C4-2B (cell line): ENCODE measurements at regions not wholly inside any gene's neighbourhood (a gene's known extent, or its start where the extent isn't known, plus 50 kb on each side); places are given as distances from the start of the nearest gene placed in this dataset.

Experiments
- ZFX ChIP-seq: fragments of 450-650 bp; IDR thresholded peaks from 2 replicates; pipeline ENCODE4 v1.6.1; 2017
- TF ChIP-seq, protein P1 (sequence below): fragments of 450-650 bp; conservative IDR thresholded peaks from 2 replicates; pipeline ENCODE4 v1.5.1; 2017; ENCODE audit warnings: mild to moderate bottlenecking

DNA sequence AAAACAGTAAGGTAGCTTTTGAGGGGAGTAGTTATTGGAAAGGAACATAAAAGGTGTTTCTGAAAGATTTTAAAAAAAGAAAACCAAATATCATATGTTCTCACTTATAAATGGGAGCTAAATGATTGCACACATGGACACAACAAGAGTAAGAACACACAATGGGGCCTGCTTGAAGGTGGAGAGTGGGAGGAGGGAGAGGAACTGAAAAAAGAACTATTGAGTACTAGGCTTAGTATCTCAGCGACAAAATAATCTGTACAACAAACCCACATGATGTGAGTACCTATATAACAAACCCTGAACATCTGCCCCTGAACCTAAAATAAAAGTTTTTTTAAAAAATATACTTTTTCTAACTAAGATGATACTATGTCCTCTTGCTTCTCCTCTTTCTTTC lies 138.3 kb downstream of the CGGBP1 start:
- TF ChIP-seq, protein P1, sequence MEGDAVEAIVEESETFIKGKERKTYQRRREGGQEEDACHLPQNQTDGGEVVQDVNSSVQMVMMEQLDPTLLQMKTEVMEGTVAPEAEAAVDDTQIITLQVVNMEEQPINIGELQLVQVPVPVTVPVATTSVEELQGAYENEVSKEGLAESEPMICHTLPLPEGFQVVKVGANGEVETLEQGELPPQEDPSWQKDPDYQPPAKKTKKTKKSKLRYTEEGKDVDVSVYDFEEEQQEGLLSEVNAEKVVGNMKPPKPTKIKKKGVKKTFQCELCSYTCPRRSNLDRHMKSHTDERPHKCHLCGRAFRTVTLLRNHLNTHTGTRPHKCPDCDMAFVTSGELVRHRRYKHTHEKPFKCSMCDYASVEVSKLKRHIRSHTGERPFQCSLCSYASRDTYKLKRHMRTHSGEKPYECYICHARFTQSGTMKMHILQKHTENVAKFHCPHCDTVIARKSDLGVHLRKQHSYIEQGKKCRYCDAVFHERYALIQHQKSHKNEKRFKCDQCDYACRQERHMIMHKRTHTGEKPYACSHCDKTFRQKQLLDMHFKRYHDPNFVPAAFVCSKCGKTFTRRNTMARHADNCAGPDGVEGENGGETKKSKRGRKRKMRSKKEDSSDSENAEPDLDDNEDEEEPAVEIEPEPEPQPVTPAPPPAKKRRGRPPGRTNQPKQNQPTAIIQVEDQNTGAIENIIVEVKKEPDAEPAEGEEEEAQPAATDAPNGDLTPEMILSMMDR: no peak
- no peak for TF ChIP-seq ZFX
